OCI-LY3 (cell line): ENCODE measurements at regions not wholly inside any gene's neighbourhood (a gene's known extent, or its start where the extent isn't known, plus 50 kb on each side); places are given as distances from the start of the nearest gene placed in this dataset.

Experiments used
- EZH2phosphoT487 ChIP-seq: fragments of 200-600 bp; shearing (Covaris generic); IDR thresholded peaks from 2 replicates; pipeline ENCODE4 v1.6.1; 2018; ENCODE audit warnings: antibody characterized with exemption, mixed run types, low read depth
- TF ChIP-seq, protein P1 (sequence below): fragments of 200-600, 300-600 bp; sonication (generic); IDR thresholded peaks from 2 replicates; pipeline ENCODE4 v1.5.1; 2014; ENCODE audit warnings: antibody characterized with exemption, low read length, low read depth

DNA sequence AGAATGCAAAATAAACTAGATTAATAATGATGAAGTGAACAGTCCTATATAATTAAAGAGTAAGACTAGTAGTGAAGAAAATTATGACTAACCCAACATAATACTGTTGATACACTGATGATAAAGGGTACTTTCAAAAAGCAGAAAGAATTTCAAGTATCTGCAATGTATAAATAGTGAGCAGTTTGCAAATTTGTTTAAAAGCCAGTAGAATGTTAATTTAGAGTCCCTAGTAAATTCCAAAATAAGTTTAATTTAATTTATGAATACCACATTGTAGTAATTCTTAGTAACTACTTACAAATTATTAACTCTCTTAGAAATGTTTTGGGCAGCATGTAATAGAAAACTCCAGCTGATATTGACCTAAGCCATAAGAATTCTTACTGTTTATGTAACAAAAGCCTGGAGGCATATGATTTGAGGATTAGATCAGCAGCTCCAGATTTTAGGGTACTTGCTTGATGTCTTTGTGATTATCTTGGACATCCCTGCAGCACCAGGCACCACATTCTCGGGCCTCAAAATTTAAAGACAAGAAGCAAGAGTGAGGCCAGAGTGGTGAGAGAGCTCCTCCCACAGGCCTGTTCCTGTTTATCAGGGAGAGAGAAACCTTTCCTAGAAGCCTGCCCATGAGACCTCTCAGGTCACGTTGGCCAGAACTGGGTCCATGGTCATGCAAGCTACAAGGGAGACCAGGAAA, 67.6 kb upstream of the TDRD3 start:
- TF ChIP-seq, protein P1, sequence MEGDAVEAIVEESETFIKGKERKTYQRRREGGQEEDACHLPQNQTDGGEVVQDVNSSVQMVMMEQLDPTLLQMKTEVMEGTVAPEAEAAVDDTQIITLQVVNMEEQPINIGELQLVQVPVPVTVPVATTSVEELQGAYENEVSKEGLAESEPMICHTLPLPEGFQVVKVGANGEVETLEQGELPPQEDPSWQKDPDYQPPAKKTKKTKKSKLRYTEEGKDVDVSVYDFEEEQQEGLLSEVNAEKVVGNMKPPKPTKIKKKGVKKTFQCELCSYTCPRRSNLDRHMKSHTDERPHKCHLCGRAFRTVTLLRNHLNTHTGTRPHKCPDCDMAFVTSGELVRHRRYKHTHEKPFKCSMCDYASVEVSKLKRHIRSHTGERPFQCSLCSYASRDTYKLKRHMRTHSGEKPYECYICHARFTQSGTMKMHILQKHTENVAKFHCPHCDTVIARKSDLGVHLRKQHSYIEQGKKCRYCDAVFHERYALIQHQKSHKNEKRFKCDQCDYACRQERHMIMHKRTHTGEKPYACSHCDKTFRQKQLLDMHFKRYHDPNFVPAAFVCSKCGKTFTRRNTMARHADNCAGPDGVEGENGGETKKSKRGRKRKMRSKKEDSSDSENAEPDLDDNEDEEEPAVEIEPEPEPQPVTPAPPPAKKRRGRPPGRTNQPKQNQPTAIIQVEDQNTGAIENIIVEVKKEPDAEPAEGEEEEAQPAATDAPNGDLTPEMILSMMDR = peak; percentile 90
- TF ChIP-seq EZH2phosphoT487 = no peak
